OCI-LY3 (cell line): ENCODE measurements at regions not wholly inside any gene's neighbourhood (a gene's known extent, or its start where the extent isn't known, plus 50 kb on each side); places are given as distances from the start of the nearest gene placed in this dataset.

Experiments
- EZH2phosphoT487 ChIP-seq: fragments of 200-600 bp; shearing (Covaris generic); IDR thresholded peaks from 2 replicates; pipeline ENCODE4 v1.6.1; 2018; ENCODE audit warnings: antibody characterized with exemption, mixed run types, low read depth
- TF ChIP-seq, protein P1 (sequence below): fragments of 200-600, 300-600 bp; sonication (generic); IDR thresholded peaks from 2 replicates; pipeline ENCODE4 v1.5.1; 2014; ENCODE audit warnings: antibody characterized with exemption, low read length, low read depth

DNA sequence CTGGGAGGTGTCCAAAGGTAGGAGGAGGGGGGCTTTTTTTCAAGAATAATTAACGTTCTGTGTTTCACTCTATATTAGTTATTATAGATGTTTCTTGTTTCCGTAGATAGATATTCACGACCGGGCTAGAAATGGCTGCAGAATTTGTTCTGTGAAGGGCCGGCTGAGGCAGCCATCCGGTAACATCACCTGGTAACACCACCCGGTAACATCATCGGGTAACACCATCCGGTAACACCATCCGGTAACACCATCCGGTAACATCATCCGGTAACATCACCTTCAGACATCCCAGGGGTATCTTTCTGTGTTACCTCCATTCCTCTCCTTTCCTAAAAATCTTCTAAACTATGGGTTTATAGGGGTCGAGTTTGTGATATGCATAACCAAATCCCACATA is 1336.7 kb upstream of the TMEM132C start:
- TF ChIP-seq, protein P1, sequence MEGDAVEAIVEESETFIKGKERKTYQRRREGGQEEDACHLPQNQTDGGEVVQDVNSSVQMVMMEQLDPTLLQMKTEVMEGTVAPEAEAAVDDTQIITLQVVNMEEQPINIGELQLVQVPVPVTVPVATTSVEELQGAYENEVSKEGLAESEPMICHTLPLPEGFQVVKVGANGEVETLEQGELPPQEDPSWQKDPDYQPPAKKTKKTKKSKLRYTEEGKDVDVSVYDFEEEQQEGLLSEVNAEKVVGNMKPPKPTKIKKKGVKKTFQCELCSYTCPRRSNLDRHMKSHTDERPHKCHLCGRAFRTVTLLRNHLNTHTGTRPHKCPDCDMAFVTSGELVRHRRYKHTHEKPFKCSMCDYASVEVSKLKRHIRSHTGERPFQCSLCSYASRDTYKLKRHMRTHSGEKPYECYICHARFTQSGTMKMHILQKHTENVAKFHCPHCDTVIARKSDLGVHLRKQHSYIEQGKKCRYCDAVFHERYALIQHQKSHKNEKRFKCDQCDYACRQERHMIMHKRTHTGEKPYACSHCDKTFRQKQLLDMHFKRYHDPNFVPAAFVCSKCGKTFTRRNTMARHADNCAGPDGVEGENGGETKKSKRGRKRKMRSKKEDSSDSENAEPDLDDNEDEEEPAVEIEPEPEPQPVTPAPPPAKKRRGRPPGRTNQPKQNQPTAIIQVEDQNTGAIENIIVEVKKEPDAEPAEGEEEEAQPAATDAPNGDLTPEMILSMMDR: no peak
- TF ChIP-seq EZH2phosphoT487: no peak
